Keratinocyte (primary cell): ENCODE measurements at regions not wholly inside any gene's neighbourhood (a gene's known extent, or its start where the extent isn't known, plus 50 kb on each side); places are given as distances from the start of the nearest gene placed in this dataset.

Experiments used
- EZH2 ChIP-seq: IDR thresholded peaks from one replicate; pipeline ENCODE4 v1.6.1; 2012; ENCODE audit warnings: inconsistent platforms, mild to moderate bottlenecking, low read length, moderate library complexity
- TF ChIP-seq, protein P1 (sequence below), 3 experiments: IDR thresholded peaks in 1 of 3; conservative IDR thresholded peaks in 1 of 3; optimal IDR thresholded peaks in 1 of 3; 2 replicates in 2 of 3; 3 replicates in 1 of 3; pipeline versions ENCODE3 to v1.5.1; 2011; ENCODE audit warnings: low read length in 3 of 3, mild to moderate bottlenecking in 3 of 3, moderate library complexity in 2 of 3, control low read depth in 1 of 3, inconsistent platforms in 1 of 3; ENCODE audit not compliant: insufficient read depth in 2 of 3; ENCODE audit errors: extremely low read depth in 1 of 3

- TF ChIP-seq, protein P1, sequence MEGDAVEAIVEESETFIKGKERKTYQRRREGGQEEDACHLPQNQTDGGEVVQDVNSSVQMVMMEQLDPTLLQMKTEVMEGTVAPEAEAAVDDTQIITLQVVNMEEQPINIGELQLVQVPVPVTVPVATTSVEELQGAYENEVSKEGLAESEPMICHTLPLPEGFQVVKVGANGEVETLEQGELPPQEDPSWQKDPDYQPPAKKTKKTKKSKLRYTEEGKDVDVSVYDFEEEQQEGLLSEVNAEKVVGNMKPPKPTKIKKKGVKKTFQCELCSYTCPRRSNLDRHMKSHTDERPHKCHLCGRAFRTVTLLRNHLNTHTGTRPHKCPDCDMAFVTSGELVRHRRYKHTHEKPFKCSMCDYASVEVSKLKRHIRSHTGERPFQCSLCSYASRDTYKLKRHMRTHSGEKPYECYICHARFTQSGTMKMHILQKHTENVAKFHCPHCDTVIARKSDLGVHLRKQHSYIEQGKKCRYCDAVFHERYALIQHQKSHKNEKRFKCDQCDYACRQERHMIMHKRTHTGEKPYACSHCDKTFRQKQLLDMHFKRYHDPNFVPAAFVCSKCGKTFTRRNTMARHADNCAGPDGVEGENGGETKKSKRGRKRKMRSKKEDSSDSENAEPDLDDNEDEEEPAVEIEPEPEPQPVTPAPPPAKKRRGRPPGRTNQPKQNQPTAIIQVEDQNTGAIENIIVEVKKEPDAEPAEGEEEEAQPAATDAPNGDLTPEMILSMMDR (optimal IDR thresholded peaks at IDR 0.05 in 1 of 3, IDR thresholded peaks at IDR 0.05 in 1 of 3, conservative IDR thresholded peaks at IDR 0.05 in 1 of 3; ENCODE audit: extremely low read depth in 1 of 3, insufficient read depth in 2 of 3, low read length in 3 of 3): no peak
- no peak for TF ChIP-seq EZH2
Measured at GRCh38 chr1:157326173-157326859, 188.1 kb upstream of the ETV3 start.
